HG02870 (cell line): ENCODE measurements at regions not wholly inside any gene's neighbourhood (a gene's known extent, or its start where the extent isn't known, plus 50 kb on each side); places are given as distances from the start of the nearest gene placed in this dataset.

Experiments used
- ATAC-seq: cut with Tn5 transposase; IDR thresholded peaks from one replicate; pipeline ENCODE4 v1.9.1; 2021; ENCODE audit warnings: mild to moderate bottlenecking, moderate library complexity; ENCODE audit not compliant: unreplicated experiment

GRCh38 chr16:79912592-79913310 lies 312.2 kb upstream of the MAF start:
- no peak for ATAC-seq

DNA sequence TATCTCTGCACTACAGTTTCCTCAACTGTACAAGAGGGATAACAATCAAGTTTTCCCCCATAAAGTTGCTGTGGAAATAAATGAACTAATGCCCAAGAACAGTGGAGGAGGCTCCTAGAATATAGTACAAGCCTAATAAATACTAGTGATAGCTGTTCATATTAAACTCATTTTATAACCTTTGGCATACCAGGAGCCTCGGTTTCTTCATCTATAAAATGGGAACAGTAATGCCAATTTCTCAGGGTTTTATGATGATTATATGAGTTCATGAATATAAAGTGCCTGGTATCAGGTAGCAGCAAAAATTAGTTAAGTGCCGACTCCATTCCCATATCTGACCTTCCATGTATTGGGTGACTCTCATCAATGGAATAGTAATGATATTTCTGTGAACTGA lies 311.1 kb upstream of the MAF start:
- no peak for ATAC-seq

GRCh38 chr16:79909571-79909970 lies 309.0 kb upstream of the MAF start:
- no peak for ATAC-seq

- no peak for ATAC-seq
Observed at GRCh38 chr16:79903471-79903870, 302.9 kb upstream of the MAF start.

DNA sequence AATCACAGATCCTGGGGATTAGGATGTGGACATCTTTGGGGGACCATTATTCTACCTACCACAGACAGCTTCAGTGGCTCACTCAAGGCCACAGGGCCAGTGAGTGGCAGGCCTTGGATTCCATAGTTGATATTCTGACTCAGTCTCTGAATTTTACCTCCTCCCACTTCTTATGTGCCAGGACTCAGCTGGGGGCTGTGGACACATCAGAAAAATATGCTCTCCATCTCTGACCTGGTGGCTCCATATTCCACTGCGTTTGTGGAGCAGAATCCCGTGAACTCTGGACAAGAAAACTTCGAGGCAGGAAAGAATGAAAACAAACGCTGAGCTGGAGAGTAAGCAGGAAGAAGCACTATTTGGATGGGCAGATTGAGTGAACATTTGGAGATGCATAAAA lies 301.8 kb upstream of the MAF start:
- ATAC-seq: no peak

GRCh38 chr16:79901522-79901921 lies 301.0 kb upstream of the MAF start:
- no peak for ATAC-seq

- ATAC-seq: no peak
Observed at GRCh38 chr16:79899716-79900115, 299.2 kb upstream of the MAF start.

- ATAC-seq: no peak
Observed at GRCh38 chr16:79899316-79899715, 298.8 kb upstream of the MAF start.

GRCh38 chr16:79898703-79899102 lies 298.2 kb upstream of the MAF start:
- ATAC-seq: no peak

DNA sequence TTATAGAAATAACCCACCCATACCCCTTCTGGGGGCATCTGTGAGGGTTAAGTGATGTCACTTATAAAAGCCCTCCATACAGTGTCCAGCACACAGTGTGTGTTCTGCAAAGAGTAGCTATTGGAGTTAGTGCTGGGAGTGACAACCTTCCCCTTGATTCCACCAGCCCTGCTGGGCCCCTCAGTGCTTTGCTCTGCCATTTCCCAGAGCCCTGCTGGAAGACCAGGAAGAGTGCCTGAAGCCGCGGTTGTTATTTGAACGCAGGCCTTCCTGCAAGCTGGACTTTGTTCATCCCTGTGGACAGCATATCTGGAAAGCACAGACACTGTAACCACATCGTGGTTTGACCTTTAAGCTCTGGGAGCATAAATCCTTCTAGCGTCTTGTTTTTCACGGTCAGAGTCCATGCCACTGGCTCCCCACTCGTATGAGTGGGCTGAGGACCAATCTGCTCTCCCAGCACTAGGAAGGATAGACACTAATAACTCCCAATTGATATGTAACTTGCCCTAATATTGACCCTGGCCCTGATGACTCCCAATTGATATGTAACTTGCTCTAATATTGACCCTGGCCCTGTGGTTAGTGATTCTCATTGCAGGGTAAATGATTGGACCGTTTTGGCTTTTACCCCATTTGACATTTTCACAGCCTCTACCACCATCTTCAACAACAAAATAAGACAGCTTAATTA lies 297.1 kb upstream of the MAF start:
- ATAC-seq: no peak

DNA sequence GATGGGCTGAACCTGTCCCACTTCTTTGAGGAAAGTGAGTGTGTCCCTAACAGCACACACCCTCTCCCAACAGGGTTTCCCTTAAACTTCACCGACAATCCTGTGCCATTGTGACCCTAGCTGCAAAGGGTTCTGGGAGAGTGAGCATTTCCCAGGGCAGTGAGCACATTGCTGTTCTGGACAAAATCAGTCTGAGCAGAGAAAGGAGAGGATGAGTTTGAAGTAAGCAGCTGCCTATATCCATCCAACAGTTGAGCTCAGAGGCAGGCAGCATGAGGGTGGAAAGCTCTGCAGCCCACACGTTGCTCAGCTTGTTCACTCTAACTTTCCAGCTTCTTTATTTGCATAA lies 296.5 kb upstream of the MAF start:
- ATAC-seq: no peak

GRCh38 chr16:79895917-79896203 lies 295.3 kb upstream of the MAF start:
- no peak for ATAC-seq

GRCh38 chr16:79895053-79895916 lies 294.7 kb upstream of the MAF start:
- no peak for ATAC-seq

DNA sequence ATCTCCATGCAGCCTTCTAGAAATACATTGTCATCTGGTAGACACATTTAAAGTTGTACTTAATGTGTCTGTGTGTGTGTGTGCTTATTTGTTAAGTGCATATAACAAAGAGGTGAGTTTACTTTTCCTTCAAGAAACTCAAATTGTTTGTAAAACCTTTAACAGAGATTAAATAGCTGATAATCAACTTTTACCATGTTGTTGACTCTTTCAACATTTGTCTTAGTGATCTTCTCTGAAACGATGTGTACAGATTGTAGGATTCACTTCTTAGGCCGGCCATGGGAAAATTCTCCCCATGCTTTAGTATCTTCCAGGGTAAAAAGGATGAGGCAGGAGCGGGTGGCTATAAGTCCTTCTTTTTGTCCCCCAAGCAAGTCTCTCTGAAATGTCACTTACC lies 292.9 kb upstream of the MAF start:
- no peak for ATAC-seq

- ATAC-seq: no peak
Observed at GRCh38 chr16:79892278-79892677, 291.7 kb upstream of the MAF start.

DNA sequence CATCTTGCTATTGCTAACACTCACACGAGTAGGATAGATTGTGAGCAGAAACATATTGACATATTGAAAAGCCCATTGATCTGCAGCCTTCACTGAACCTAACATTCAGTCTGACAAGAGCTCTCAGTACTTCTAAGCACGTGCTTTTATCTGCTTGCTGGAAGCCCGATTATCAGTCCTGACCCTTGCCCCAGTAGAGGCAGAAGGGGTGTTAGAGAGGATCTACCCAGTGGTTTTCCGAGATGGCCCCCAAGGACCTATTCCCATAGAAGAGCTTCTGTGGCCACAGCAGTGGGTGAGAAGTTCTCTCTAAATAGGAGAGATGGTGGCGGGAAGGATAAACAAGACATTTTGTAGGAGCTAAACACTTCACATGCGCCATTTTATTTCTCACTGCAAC lies 290.9 kb upstream of the MAF start:
- ATAC-seq: no peak

DNA sequence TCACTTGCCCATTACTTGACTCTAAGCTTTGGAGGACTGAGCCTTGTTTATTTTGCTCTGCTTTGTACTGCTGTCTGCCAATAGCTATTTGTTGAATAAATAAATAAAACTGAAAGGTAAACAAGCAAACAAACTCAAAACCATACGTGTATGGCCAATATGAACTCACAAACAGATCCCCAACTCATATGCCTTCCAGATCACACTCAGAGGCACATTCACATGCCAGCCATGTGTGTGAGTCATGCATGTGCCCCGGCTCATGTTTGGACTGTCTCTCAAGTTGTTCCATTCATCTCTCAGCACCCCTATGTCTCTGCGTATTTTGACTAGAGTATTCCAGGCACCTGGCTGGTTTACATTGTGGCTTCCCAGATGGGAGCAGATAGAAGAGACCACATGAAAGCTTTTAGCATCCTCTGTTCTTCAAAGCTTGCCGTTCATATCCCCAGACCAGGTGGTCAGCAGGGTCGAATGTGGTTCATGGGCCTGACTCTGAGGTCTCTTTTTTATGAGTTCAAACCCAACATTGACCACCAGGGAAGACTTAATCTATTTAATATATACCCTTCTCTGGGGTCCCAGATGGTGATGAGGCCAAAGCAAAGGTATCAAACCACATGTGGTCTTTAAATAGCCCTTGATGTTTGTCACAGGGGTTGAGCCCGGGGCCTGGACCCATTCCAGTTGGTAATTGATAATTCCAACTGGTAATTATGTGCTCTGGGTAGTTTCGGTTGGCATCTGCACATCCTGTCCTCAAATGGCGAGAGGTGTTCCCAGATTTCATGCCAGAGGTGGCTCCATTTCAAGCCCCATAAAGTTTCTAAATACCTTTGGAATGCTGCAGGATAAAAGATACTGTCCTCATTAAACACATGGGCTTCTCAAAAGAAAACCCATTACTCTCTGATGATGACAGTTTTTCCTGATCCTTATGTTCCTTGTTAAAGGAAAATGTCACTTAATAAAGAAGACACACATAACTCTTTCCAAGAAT lies 287.3 kb upstream of the MAF start:
- ATAC-seq: no peak

- ATAC-seq: no peak
Observed at GRCh38 chr16:79885320-79885719, 284.8 kb upstream of the MAF start.

- ATAC-seq: no peak
Observed at GRCh38 chr16:79883494-79883893, 283.0 kb upstream of the MAF start.

GRCh38 chr16:79882340-79883005 lies 281.9 kb upstream of the MAF start:
- no peak for ATAC-seq
